ENCODE measurements at regions not wholly inside any gene's neighbourhood (a gene's known extent, or its start where the extent isn't known, plus 50 kb on each side); places are given as distances from the start of the nearest gene placed in this dataset.

GRCh38 chr15:70289191-70289955, 191.7 kb upstream of the TLE3 start:
- Histone ChIP-seq H3K9ac (no peak overlapping the region), H3K4me3 (no peak overlapping the region), H3K4me2 (no peak overlapping the region), H3F3A (ENCODE audit: low read depth) (no peaks in the 10 kb centered on the region), H3K9me3 (ENCODE audit: low read depth) (no peaks in the 10 kb centered on the region), H3K27ac (no peak overlapping the region), H3K79me2 (ENCODE audit: low read depth) (no peaks in the 10 kb centered on the region), H2AFZ (replicated peaks) (no peak overlapping the region), H4K20me1 (ENCODE audit: low read depth) (no peaks in the 10 kb centered on the region), H3K36me3 (no peaks in the 10 kb centered on the region), H3K4me1 (peaks cover 7% of the 10 kb centered on the region), H3K27me3 (no peaks in the 10 kb centered on the region)
- TF ChIP-seq CTCF (IDR thresholded peaks at IDR 0.05) (no peak), EZH2phosphoT487 (IDR thresholded peaks at IDR 0.05) (no peak)
- no peaks in the 10 kb centered on the region for H3K9me3 Mint-ChIP-seq
- no peak overlapping the region for H3K4me3 Mint-ChIP-seq
- DNase-seq (ENCODE audit: low spot score) = peak; percentile 31
- peaks cover 8% of the 10 kb centered on the region for H3K27me3 Mint-ChIP-seq (ENCODE audit: insufficient read depth, low read depth)
- peaks cover 10% of the 10 kb centered on the region for H3K4me1 Mint-ChIP-seq
- H3K27ac Mint-ChIP-seq = no peak overlapping the region
- no peaks in the 10 kb centered on the region for H3K36me3 Mint-ChIP-seq

- no peak for DNase-seq (ENCODE audit: low spot score)
- Histone ChIP-seq H3K9ac (no peak overlapping the region), H3K9me3 (ENCODE audit: low read depth) (no peaks in the 10 kb centered on the region), H3K36me3 (no peaks in the 10 kb centered on the region), H2AFZ (replicated peaks) (no peak overlapping the region), H3K27me3 (no peaks in the 10 kb centered on the region), H3K4me1 (peaks cover 7% of the 10 kb centered on the region), H3K4me3 (no peak overlapping the region), H4K20me1 (ENCODE audit: low read depth) (no peaks in the 10 kb centered on the region), H3K4me2 (no peak overlapping the region), H3F3A (ENCODE audit: low read depth) (no peaks in the 10 kb centered on the region), H3K27ac (no peak overlapping the region), H3K79me2 (ENCODE audit: low read depth) (no peaks in the 10 kb centered on the region)
- Mint-ChIP-seq H3K27ac (no peak overlapping the region), H3K4me3 (no peak overlapping the region), H3K36me3 (no peaks in the 10 kb centered on the region), H3K9me3 (no peaks in the 10 kb centered on the region), H3K27me3 (ENCODE audit: insufficient read depth, low read depth) (peaks cover 2% of the 10 kb centered on the region), H3K4me1 (peaks cover 10% of the 10 kb centered on the region)
- no peak for TF ChIP-seq CTCF (IDR thresholded peaks at IDR 0.05)
- no peak for TF ChIP-seq EZH2phosphoT487 (IDR thresholded peaks at IDR 0.05)
- TF ChIP-seq EZH2 (IDR thresholded peaks at IDR 0.05) = no peak
Measured at GRCh38 chr15:70286113-70286806, 188.5 kb upstream of the TLE3 start.

GRCh38 chr15:70284438-70285214, 186.9 kb upstream of the TLE3 start:
- no peak overlapping the region for H3K4me2 ChIP-seq
- H2AFZ ChIP-seq (replicated peaks) = no peak overlapping the region
- no peaks in the 10 kb centered on the region for H3F3A ChIP-seq (ENCODE audit: low read depth)
- Mint-ChIP-seq H3K4me1 (peaks cover 10% of the 10 kb centered on the region), H3K9me3 (no peaks in the 10 kb centered on the region), H3K4me3 (no peak overlapping the region), H3K27me3 (ENCODE audit: insufficient read depth, low read depth) (no peaks in the 10 kb centered on the region), H3K36me3 (no peaks in the 10 kb centered on the region), H3K27ac (no peak overlapping the region)
- no peaks in the 10 kb centered on the region for H3K27me3 ChIP-seq
- H3K79me2 ChIP-seq (ENCODE audit: low read depth) = no peaks in the 10 kb centered on the region
- no peaks in the 10 kb centered on the region for H3K36me3 ChIP-seq
- no peaks in the 10 kb centered on the region for H3K9me3 ChIP-seq (ENCODE audit: low read depth)
- no peaks in the 10 kb centered on the region for H4K20me1 ChIP-seq (ENCODE audit: low read depth)
- H3K27ac ChIP-seq = no peak overlapping the region
- peaks cover 7% of the 10 kb centered on the region for H3K4me1 ChIP-seq
- no peak for TF ChIP-seq EZH2phosphoT487 (IDR thresholded peaks at IDR 0.05)
- no peak for TF ChIP-seq CTCF (IDR thresholded peaks at IDR 0.05)
- no peak overlapping the region for H3K4me3 ChIP-seq
- H3K9ac ChIP-seq = no peak overlapping the region
- no peak for DNase-seq (ENCODE audit: low spot score)
